ENCODE measurements at regions not wholly inside any gene's neighbourhood (a gene's known extent, or its start where the extent isn't known, plus 50 kb on each side); places are given as distances from the start of the nearest gene placed in this dataset.

DNA sequence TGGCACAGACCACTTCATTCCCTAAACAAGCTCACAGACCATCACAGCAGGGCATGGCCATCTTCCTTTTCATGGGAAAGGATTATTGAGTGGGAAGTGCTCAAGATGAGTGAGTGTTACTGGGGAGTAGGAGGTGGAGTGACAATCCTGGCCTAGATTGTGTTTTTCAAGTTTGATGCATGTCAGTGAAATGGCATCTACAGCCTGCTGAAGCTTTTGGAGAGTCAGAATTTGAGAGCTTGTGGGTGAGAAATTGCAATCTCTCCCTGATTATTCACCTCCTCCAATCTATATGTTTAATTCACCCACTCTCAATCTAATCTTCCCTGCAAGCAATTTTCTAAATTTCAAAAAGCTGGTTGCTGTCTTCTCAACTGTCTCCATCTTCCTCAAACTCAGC lies 156.1 kb upstream of the G2E3 start:
- TF ChIP-seq, protein P1, sequence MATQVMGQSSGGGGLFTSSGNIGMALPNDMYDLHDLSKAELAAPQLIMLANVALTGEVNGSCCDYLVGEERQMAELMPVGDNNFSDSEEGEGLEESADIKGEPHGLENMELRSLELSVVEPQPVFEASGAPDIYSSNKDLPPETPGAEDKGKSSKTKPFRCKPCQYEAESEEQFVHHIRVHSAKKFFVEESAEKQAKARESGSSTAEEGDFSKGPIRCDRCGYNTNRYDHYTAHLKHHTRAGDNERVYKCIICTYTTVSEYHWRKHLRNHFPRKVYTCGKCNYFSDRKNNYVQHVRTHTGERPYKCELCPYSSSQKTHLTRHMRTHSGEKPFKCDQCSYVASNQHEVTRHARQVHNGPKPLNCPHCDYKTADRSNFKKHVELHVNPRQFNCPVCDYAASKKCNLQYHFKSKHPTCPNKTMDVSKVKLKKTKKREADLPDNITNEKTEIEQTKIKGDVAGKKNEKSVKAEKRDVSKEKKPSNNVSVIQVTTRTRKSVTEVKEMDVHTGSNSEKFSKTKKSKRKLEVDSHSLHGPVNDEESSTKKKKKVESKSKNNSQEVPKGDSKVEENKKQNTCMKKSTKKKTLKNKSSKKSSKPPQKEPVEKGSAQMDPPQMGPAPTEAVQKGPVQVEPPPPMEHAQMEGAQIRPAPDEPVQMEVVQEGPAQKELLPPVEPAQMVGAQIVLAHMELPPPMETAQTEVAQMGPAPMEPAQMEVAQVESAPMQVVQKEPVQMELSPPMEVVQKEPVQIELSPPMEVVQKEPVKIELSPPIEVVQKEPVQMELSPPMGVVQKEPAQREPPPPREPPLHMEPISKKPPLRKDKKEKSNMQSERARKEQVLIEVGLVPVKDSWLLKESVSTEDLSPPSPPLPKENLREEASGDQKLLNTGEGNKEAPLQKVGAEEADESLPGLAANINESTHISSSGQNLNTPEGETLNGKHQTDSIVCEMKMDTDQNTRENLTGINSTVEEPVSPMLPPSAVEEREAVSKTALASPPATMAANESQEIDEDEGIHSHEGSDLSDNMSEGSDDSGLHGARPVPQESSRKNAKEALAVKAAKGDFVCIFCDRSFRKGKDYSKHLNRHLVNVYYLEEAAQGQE (IDR thresholded peaks at IDR 0.05; ENCODE audit: insufficient read depth in 1 of 2, low read depth in 2 of 2, low read length in 2 of 2), result no peak
- TF ChIP-seq TAF1 (IDR thresholded peaks at IDR 0.05; ENCODE audit: borderline replicate concordance, insufficient read depth, low read length) (no peak), POLR2AphosphoS5 (IDR thresholded peaks at IDR 0.05; ENCODE audit: low read depth, low read length) (no peak)
